Upper lobe of left lung (tissue), 6 donors: ENCODE measurements at regions not wholly inside any gene's neighbourhood (a gene's known extent, or its start where the extent isn't known, plus 50 kb on each side); places are given as distances from the start of the nearest gene placed in this dataset.

Experiments
- ATAC-seq, 2 donors: fragments of 200-7000 bp; cut with Tn5 transposase; one replicate each; pipeline ENCODE4 v1.9.1; 2022; ENCODE audit warnings: mild to moderate bottlenecking in 2 of 2, moderate library complexity in 2 of 2; ENCODE audit not compliant: low FRiP score in 2 of 2
- DNase-seq, 2 donors: peaks; one replicate each; pipeline ENCODE4 v3.0.0-alpha.2; 2019 to 2020
- H3K27ac ChIP-seq, 4 donors: fragments of 200-600 bp; sonication (generic); one replicate each; pipeline ENCODE4 v1.5.1; 2016 to 2019
- H3K27me3 ChIP-seq, 4 donors: fragments of 200-600 bp; sonication (generic); one replicate each; pipeline ENCODE4 v1.5.1; 2017 to 2019
- H3K36me3 ChIP-seq, 4 donors: fragments of 200-600 bp; sonication (generic); one replicate each; pipeline ENCODE4 v1.5.1; 2016 to 2019
- H3K4me1 ChIP-seq, 4 donors: fragments of 200-600 bp; sonication (generic); one replicate each; pipeline ENCODE4 v1.5.1; 2018 to 2019
- H3K4me3 ChIP-seq, 4 donors: fragments of 200-600 bp; sonication (generic); one replicate each; pipeline ENCODE4 v1.5.1; 2017 to 2019; ENCODE audit warnings: mild to moderate bottlenecking in 2 of 4, moderate library complexity in 1 of 4
- H3K9me3 ChIP-seq, 4 donors: fragments of 200-600 bp; sonication (generic); one replicate each; pipeline ENCODE4 v1.5.1; 2018 to 2019
- EP300 ChIP-seq, 4 donors: sonication (generic); formaldehyde crosslinking; IDR thresholded peaks; one replicate each; pipeline ENCODE4 v1.5.1; 2017; ENCODE audit warnings: antibody characterized with exemption in 4 of 4, control low read depth in 2 of 4
- POLR2A ChIP-seq, 4 donors: fragments of 450-650 bp; IDR thresholded peaks; one replicate each; pipeline ENCODE4 v1.5.1; 2016 to 2017; ENCODE audit warnings: antibody characterized with exemption in 4 of 4, mild to moderate bottlenecking in 2 of 4
- POLR2AphosphoS5 ChIP-seq, 2 donors: sonication (generic); formaldehyde crosslinking; IDR thresholded peaks; one replicate each; pipeline ENCODE4 v1.5.1; 2017; ENCODE audit warnings: antibody characterized with exemption in 2 of 2
- WGBS, 2 donors: methylation state at CpG; one replicate each; pipeline ENCODE4 v1.1.5; 2017 to 2018; 5-methylcytosine and 5-hydroxymethylcytosine counted together
- TF ChIP-seq, protein P1 (sequence below), 6 experiments: fragments of 450-650 bp in 4 of 6; fragments of 200-600 bp in 2 of 6; sonication (generic) in 2 of 6; IDR thresholded peaks; one replicate each; pipeline ENCODE4 v1.5.1; 2016 to 2019; ENCODE audit warnings: antibody characterized with exemption in 6 of 6
- donor health status: DM: no; HTN: no; CAD: no; lungs with moderate emphysema.
- donor health status: DM: no; HTN: yes; CAD: no; lungs with severe emphysema.

DNA sequence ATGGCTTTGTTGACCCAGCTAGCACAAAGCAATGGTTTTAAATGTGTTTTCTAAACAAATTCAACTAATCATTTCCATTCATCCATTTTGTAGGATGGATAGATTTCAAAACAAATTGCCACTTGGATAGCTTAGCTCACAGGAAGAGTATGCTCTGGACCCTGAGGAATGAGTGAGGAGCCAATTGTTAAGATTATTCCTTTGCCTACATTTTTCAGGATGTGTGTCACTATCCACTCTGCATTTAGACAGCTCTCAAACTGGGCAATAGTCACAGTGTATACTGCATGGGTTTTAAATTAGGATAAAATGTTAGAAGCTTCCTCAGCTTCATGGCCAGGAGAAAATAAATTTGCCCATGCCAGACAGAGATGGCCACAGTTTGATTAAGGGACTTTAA lies 605.6 kb upstream of the TEX47 start:
- no peaks in the 10 kb centered on the region for H3K36me3 ChIP-seq
- no peak overlapping the region for H3K4me3 ChIP-seq
- H3K27me3 ChIP-seq, result no peaks in the 10 kb centered on the region
- H3K4me1 ChIP-seq, result no peaks in the 10 kb centered on the region
- DNase-seq (no peak), ATAC-seq (peak in 1 of 2 donors; percentile 64)
- no peak overlapping the region for H3K27ac ChIP-seq
- TF ChIP-seq POLR2A (IDR thresholded peaks at IDR 0.05) (no peak), EP300 (IDR thresholded peaks at IDR 0.05) (no peak), POLR2AphosphoS5 (IDR thresholded peaks at IDR 0.05) (no peak)
- TF ChIP-seq, protein P1, sequence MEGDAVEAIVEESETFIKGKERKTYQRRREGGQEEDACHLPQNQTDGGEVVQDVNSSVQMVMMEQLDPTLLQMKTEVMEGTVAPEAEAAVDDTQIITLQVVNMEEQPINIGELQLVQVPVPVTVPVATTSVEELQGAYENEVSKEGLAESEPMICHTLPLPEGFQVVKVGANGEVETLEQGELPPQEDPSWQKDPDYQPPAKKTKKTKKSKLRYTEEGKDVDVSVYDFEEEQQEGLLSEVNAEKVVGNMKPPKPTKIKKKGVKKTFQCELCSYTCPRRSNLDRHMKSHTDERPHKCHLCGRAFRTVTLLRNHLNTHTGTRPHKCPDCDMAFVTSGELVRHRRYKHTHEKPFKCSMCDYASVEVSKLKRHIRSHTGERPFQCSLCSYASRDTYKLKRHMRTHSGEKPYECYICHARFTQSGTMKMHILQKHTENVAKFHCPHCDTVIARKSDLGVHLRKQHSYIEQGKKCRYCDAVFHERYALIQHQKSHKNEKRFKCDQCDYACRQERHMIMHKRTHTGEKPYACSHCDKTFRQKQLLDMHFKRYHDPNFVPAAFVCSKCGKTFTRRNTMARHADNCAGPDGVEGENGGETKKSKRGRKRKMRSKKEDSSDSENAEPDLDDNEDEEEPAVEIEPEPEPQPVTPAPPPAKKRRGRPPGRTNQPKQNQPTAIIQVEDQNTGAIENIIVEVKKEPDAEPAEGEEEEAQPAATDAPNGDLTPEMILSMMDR (IDR thresholded peaks at IDR 0.05), result no peak
- no peaks in the 10 kb centered on the region for H3K9me3 ChIP-seq

DNA sequence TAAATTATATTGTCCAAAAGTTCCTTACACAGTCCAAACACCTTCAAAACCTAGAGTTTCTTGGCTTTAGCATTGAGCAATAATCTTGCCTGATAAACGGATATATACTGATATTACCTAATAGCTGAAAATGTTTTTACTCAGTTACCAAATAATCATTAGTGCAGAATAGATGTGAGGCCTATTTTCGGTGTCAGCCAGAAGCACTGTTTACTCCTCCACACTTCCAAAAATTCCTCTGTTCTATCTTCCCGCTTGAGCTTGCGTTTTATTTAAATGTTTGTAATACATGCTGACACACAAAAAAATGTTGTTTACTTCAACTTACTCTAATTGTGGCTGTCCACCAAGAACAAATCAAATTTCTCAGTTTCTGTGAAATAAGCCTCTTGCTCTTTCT lies 606.2 kb upstream of the TEX47 start:
- Histone ChIP-seq H3K4me1 (no peaks in the 10 kb centered on the region), H3K27me3 (no peaks in the 10 kb centered on the region), H3K27ac (no peak overlapping the region), H3K4me3 (no peak overlapping the region), H3K9me3 (no peaks in the 10 kb centered on the region), H3K36me3 (no peaks in the 10 kb centered on the region)
- WGBS, 2 donors, result 64 to 70% methylated on average over 4 of the region's 4 CpGs
- TF ChIP-seq POLR2AphosphoS5 (IDR thresholded peaks at IDR 0.05) (no peak), EP300 (IDR thresholded peaks at IDR 0.05) (no peak)
- ATAC-seq (peak in 1 of 2 donors; percentile 19), DNase-seq (no peak)

DNA sequence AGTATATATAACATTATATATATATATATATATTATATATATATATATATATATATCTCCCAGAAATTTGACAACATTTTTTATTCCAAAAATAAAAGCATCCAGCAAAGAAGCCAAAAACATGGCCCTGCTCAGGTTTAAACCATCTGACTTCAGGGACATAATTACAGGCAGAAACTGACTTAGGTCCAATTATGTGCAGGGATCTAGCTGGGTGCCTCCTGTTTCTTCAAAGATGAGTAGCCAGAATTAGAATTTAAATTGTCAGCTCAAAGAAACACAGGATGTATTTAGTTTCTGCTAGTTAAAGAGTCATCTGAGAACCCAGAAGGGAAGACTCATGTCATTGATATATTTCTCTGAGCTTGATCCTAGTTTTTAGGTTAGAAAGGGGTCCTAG lies 656.4 kb upstream of the TEX47 start:
- DNase-seq, result no peak
- Histone ChIP-seq H3K4me1 (no peaks in the 10 kb centered on the region), H3K27ac (no peak overlapping the region), H3K4me3 (no peak overlapping the region), H3K36me3 (no peaks in the 10 kb centered on the region), H3K27me3 (no peaks in the 10 kb centered on the region), H3K9me3 (no peaks in the 10 kb centered on the region)
- TF ChIP-seq, protein P1 (IDR thresholded peaks at IDR 0.05), result no peak
- TF ChIP-seq POLR2A (IDR thresholded peaks at IDR 0.05) (no peak), EP300 (IDR thresholded peaks at IDR 0.05) (no peak), POLR2AphosphoS5 (IDR thresholded peaks at IDR 0.05) (no peak)
- no peak for ATAC-seq

DNA sequence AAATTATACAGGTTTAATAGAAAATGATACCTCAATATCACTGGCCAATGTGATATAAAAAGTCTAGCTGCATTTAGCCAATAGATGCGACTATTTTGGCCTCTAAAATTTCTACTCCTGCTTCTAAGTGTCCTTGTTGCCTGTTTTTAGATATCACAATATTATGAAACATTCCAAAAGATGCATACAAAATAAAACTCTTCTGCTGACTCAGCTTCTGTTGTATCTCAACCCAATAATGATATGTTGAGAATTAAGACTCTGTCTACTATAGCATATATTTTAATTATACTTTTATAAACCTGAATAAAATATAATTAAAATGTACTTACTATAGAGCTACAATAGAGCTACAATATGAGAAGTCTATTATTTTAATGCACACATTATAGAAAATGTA lies 661.0 kb upstream of the TEX47 start:
- no peak overlapping the region for H3K27ac ChIP-seq
- no peaks in the 10 kb centered on the region for H3K4me1 ChIP-seq
- 65 to 80% methylated on average over 1 of the region's 1 CpG for WGBS, 2 donors
- H3K36me3 ChIP-seq, result no peaks in the 10 kb centered on the region
- DNase-seq (no peak), ATAC-seq (no peak)
- no peak overlapping the region for H3K4me3 ChIP-seq
- no peaks in the 10 kb centered on the region for H3K9me3 ChIP-seq
- H3K27me3 ChIP-seq, result no peaks in the 10 kb centered on the region
- TF ChIP-seq, protein P1 (IDR thresholded peaks at IDR 0.05), result no peak
- TF ChIP-seq POLR2A (IDR thresholded peaks at IDR 0.05), result no peak
- TF ChIP-seq POLR2AphosphoS5 (IDR thresholded peaks at IDR 0.05), result no peak
- no peak for TF ChIP-seq EP300 (IDR thresholded peaks at IDR 0.05)

DNA sequence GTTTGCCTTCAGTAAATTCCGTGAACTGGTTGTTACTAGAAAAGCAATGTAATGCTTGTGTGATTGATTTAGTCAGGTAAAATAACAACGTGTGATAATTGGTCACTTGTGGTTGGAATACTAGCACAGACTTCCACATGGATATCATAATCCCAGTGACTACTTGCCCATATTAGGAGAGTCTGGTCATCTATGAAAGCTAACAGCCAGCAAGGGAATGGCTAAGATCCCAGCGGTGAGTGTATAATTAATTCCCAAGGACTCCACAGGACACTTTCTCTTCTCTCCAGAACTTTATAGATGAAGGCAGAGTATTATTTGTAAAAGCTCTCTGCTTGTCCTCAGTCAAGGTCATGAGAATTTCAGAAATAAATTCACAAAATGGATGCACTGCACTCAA lies 662.6 kb upstream of the TEX47 start:
- H3K27me3 ChIP-seq, result no peaks in the 10 kb centered on the region
- no peak overlapping the region for H3K4me3 ChIP-seq
- no peaks in the 10 kb centered on the region for H3K36me3 ChIP-seq
- no peaks in the 10 kb centered on the region for H3K4me1 ChIP-seq
- no peaks in the 10 kb centered on the region for H3K9me3 ChIP-seq
- WGBS, 2 donors, result 76 to 77% methylated on average over 3 of the region's 3 CpGs
- no peak overlapping the region for H3K27ac ChIP-seq
- DNase-seq (no peak), ATAC-seq (no peak)
- TF ChIP-seq, protein P1 (IDR thresholded peaks at IDR 0.05), result no peak
- TF ChIP-seq POLR2AphosphoS5 (IDR thresholded peaks at IDR 0.05) (no peak), EP300 (IDR thresholded peaks at IDR 0.05) (no peak), POLR2A (IDR thresholded peaks at IDR 0.05) (no peak)
